IgD-negative memory B cell (primary cell): ENCODE measurements at regions not wholly inside any gene's neighbourhood (a gene's known extent, or its start where the extent isn't known, plus 50 kb on each side); places are given as distances from the start of the nearest gene placed in this dataset.

ENCODE experiments used
- H3K27ac Mint-ChIP-seq, 3 donors: one replicate each; pipeline ENCODE4 v1.8.0; 2020 to 2022; ENCODE audit warnings: mild to moderate bottlenecking in 3 of 3, mixed read lengths in 3 of 3, moderate library complexity in 1 of 3
- H3K27me3 Mint-ChIP-seq: one replicate; pipeline ENCODE4 v1.8.0; 2021; ENCODE audit warnings: mixed read lengths
- H3K36me3 Mint-ChIP-seq: one replicate; pipeline ENCODE4 v1.8.0; 2020; ENCODE audit warnings: mild to moderate bottlenecking, mixed read lengths
- H3K4me1 Mint-ChIP-seq, 3 donors: one replicate each; pipeline ENCODE4 v1.8.0; 2020 to 2022; ENCODE audit warnings: mixed read lengths in 3 of 3, mild to moderate bottlenecking in 1 of 3
- H3K4me3 Mint-ChIP-seq, 4 donors: one replicate each; pipeline ENCODE4 v1.8.0; 2020 to 2022; ENCODE audit warnings: mild to moderate bottlenecking in 4 of 4, mixed read lengths in 4 of 4, moderate library complexity in 3 of 4
- H3K9me3 Mint-ChIP-seq, 3 donors: one replicate each; pipeline ENCODE4 v1.8.0; 2020 to 2021; ENCODE audit warnings: mixed read lengths in 3 of 3, mild to moderate bottlenecking in 1 of 3

GRCh38 chr1:172909606-172910326 lies 141.0 kb downstream of the TNFSF18 start:
- H3K36me3 Mint-ChIP-seq, result peaks cover 3% of the 10 kb centered on the region
- peaks cover 11 to 14% (median 12%) of the 10 kb centered on the region in 3 donors for H3K9me3 Mint-ChIP-seq
- no peaks in the 10 kb centered on the region for H3K27me3 Mint-ChIP-seq
- H3K27ac Mint-ChIP-seq, result no peak overlapping the region
- H3K4me1 Mint-ChIP-seq, result peaks cover 10 to 16% (median 11%) of the 10 kb centered on the region in 3 donors
- no peak overlapping the region for H3K4me3 Mint-ChIP-seq

GRCh38 chr1:172912765-172913260 lies 137.9 kb downstream of the TNFSF18 start:
- H3K27me3 Mint-ChIP-seq, result peaks cover 1% of the 10 kb centered on the region
- peak overlapping the region in 1 of 3 donors; percentile 17 for H3K27ac Mint-ChIP-seq
- peaks cover 1 to 7% (median 3%) of the 10 kb centered on the region in 3 donors for H3K4me1 Mint-ChIP-seq
- H3K9me3 Mint-ChIP-seq, result peaks cover 6 to 14% (median 11%) of the 10 kb centered on the region in 3 donors
- H3K4me3 Mint-ChIP-seq, result peak overlapping the region in 1 of 4 donors; percentile 23
- H3K36me3 Mint-ChIP-seq, result peaks cover 3% of the 10 kb centered on the region

GRCh38 chr1:172914501-172915144 lies 136.1 kb downstream of the TNFSF18 start:
- Mint-ChIP-seq H3K27me3 (peaks cover 1% of the 10 kb centered on the region), H3K9me3 (peaks cover 6 to 14% (median 11%) of the 10 kb centered on the region in 3 donors), H3K4me1 (peaks cover 1 to 7% (median 3%) of the 10 kb centered on the region in 3 donors), H3K36me3 (peaks cover 3% of the 10 kb centered on the region), H3K27ac (no peak overlapping the region), H3K4me3 (no peak overlapping the region)

GRCh38 chr1:172915271-172915670 lies 135.5 kb downstream of the TNFSF18 start:
- H3K27ac Mint-ChIP-seq, result no peak overlapping the region
- H3K36me3 Mint-ChIP-seq, result peaks cover under 1% of the 10 kb centered on the region
- no peak overlapping the region for H3K4me3 Mint-ChIP-seq
- peaks cover 1% of the 10 kb centered on the region for H3K27me3 Mint-ChIP-seq
- peaks cover 6 to 14% (median 11%) of the 10 kb centered on the region in 3 donors for H3K9me3 Mint-ChIP-seq
- peaks cover 1 to 7% (median 3%) of the 10 kb centered on the region in 3 donors for H3K4me1 Mint-ChIP-seq

- Mint-ChIP-seq H3K4me1 (peaks cover 1 to 7% (median 3%) of the 10 kb centered on the region in 3 donors), H3K36me3 (no peaks in the 10 kb centered on the region), H3K4me3 (no peak overlapping the region), H3K27ac (no peak overlapping the region), H3K9me3 (peaks cover 6 to 14% (median 11%) of the 10 kb centered on the region in 3 donors), H3K27me3 (peaks cover 1% of the 10 kb centered on the region)
Observed at GRCh38 chr1:172916116-172916515, 134.6 kb downstream of the TNFSF18 start.

GRCh38 chr1:172917972-172918371 lies 132.8 kb downstream of the TNFSF18 start:
- Mint-ChIP-seq H3K36me3 (no peaks in the 10 kb centered on the region), H3K27me3 (peaks cover 1% of the 10 kb centered on the region), H3K4me1 (peaks cover 1 to 7% (median 3%) of the 10 kb centered on the region in 3 donors), H3K27ac (no peak overlapping the region), H3K9me3 (peaks cover under 1 to 11% (median 7%) of the 10 kb centered on the region in 3 donors), H3K4me3 (no peak overlapping the region)

GRCh38 chr1:172918478-172918877 lies 132.3 kb downstream of the TNFSF18 start:
- no peaks in the 10 kb centered on the region for H3K36me3 Mint-ChIP-seq
- H3K4me3 Mint-ChIP-seq, result no peak overlapping the region
- H3K4me1 Mint-ChIP-seq, result peaks cover 1 to 7% (median 3%) of the 10 kb centered on the region in 3 donors
- no peak overlapping the region for H3K27ac Mint-ChIP-seq
- H3K9me3 Mint-ChIP-seq, result peaks cover 0 to 9% (median 2%) of the 10 kb centered on the region in 3 donors
- H3K27me3 Mint-ChIP-seq, result peaks cover 1% of the 10 kb centered on the region

- Mint-ChIP-seq H3K4me3 (no peak overlapping the region), H3K36me3 (no peaks in the 10 kb centered on the region), H3K4me1 (peaks cover 0 to 3% (median 0%) of the 10 kb centered on the region in 3 donors), H3K9me3 (no peaks in the 10 kb centered on the region), H3K27me3 (no peaks in the 10 kb centered on the region), H3K27ac (no peak overlapping the region)
Observed at GRCh38 chr1:172926070-172926469, 124.7 kb downstream of the TNFSF18 start.

GRCh38 chr1:172928412-172928811 lies 122.3 kb downstream of the TNFSF18 start:
- Mint-ChIP-seq H3K9me3 (no peaks in the 10 kb centered on the region), H3K27me3 (no peaks in the 10 kb centered on the region), H3K27ac (no peak overlapping the region), H3K4me3 (no peak overlapping the region), H3K36me3 (no peaks in the 10 kb centered on the region), H3K4me1 (peaks cover 0 to 4% (median 3%) of the 10 kb centered on the region in 3 donors)

- peaks cover 0 to 5% (median 4%) of the 10 kb centered on the region in 3 donors for H3K4me1 Mint-ChIP-seq
- no peaks in the 10 kb centered on the region for H3K27me3 Mint-ChIP-seq
- no peak overlapping the region for H3K4me3 Mint-ChIP-seq
- no peaks in the 10 kb centered on the region for H3K9me3 Mint-ChIP-seq
- peaks cover 2% of the 10 kb centered on the region for H3K36me3 Mint-ChIP-seq
- no peak overlapping the region for H3K27ac Mint-ChIP-seq
Observed at GRCh38 chr1:172929006-172929405, 121.7 kb downstream of the TNFSF18 start.

GRCh38 chr1:172930142-172930541 lies 120.6 kb downstream of the TNFSF18 start:
- H3K9me3 Mint-ChIP-seq, result no peaks in the 10 kb centered on the region
- peaks cover 0 to 9% (median 4%) of the 10 kb centered on the region in 3 donors for H3K4me1 Mint-ChIP-seq
- H3K4me3 Mint-ChIP-seq, result no peak overlapping the region
- H3K36me3 Mint-ChIP-seq, result peaks cover 2% of the 10 kb centered on the region
- H3K27ac Mint-ChIP-seq, result no peak overlapping the region
- no peaks in the 10 kb centered on the region for H3K27me3 Mint-ChIP-seq

- H3K27ac Mint-ChIP-seq, result no peak overlapping the region
- H3K4me3 Mint-ChIP-seq, result no peak overlapping the region
- H3K4me1 Mint-ChIP-seq, result peaks cover 0 to 9% (median 4%) of the 10 kb centered on the region in 3 donors
- no peaks in the 10 kb centered on the region for H3K27me3 Mint-ChIP-seq
- H3K9me3 Mint-ChIP-seq, result peaks cover 0 to 3% (median 0%) of the 10 kb centered on the region in 3 donors
- H3K36me3 Mint-ChIP-seq, result peaks cover 2% of the 10 kb centered on the region
Observed at GRCh38 chr1:172931340-172931739, 119.4 kb downstream of the TNFSF18 start.

GRCh38 chr1:172931761-172932160 lies 119.0 kb downstream of the TNFSF18 start:
- no peak overlapping the region for H3K4me3 Mint-ChIP-seq
- peaks cover 0 to 3% (median 0%) of the 10 kb centered on the region in 3 donors for H3K9me3 Mint-ChIP-seq
- no peaks in the 10 kb centered on the region for H3K27me3 Mint-ChIP-seq
- H3K27ac Mint-ChIP-seq, result no peak overlapping the region
- H3K36me3 Mint-ChIP-seq, result peaks cover 2% of the 10 kb centered on the region
- peaks cover 0 to 9% (median 4%) of the 10 kb centered on the region in 3 donors for H3K4me1 Mint-ChIP-seq

- peaks cover 2% of the 10 kb centered on the region for H3K36me3 Mint-ChIP-seq
- no peak overlapping the region for H3K4me3 Mint-ChIP-seq
- H3K4me1 Mint-ChIP-seq, result peaks cover 0 to 9% (median 4%) of the 10 kb centered on the region in 3 donors
Observed at GRCh38 chr1:172932981-172933380, 117.8 kb downstream of the TNFSF18 start.

GRCh38 chr1:172934417-172934762 lies 116.4 kb downstream of the TNFSF18 start:
- Mint-ChIP-seq H3K36me3 (peaks cover 2% of the 10 kb centered on the region), H3K4me3 (no peak overlapping the region), H3K4me1 (peaks cover 5 to 11% (median 6%) of the 10 kb centered on the region in 3 donors), H3K9me3 (peaks cover 0 to 5% (median 0%) of the 10 kb centered on the region in 3 donors), H3K27ac (no peak overlapping the region), H3K27me3 (no peaks in the 10 kb centered on the region)

More at GRCh38 chr1:172932981-172933380, 117.8 kb downstream of the TNFSF18 start:
- H3K27me3 Mint-ChIP-seq, result no peaks in the 10 kb centered on the region
- H3K27ac Mint-ChIP-seq, result peak overlapping the region in 1 of 3 donors; percentile 18
- H3K9me3 Mint-ChIP-seq, result peaks cover 0 to 3% (median 0%) of the 10 kb centered on the region in 3 donors
